ACC112 (cell line): ENCODE measurements at regions not wholly inside any gene's neighbourhood (a gene's known extent, or its start where the extent isn't known, plus 50 kb on each side); places are given as distances from the start of the nearest gene placed in this dataset.

Experiments
- H2AFZ ChIP-seq: fragments of 200-600 bp; sonication (generic); one replicate; pipeline ENCODE4 v1.6.0; 2017; ENCODE audit warnings: antibody characterized with exemption, low read length; ENCODE audit not compliant: unreplicated experiment
- H3K27ac ChIP-seq: fragments of 200-600 bp; sonication (generic); 2 replicates; pipeline ENCODE4 v1.5.1; 2014; ENCODE audit warnings: low read depth, mild to moderate bottlenecking, antibody characterized with exemption, low read length, moderate library complexity
- H3K27me3 ChIP-seq: fragments of 200-600 bp; sonication (generic); 2 replicates; pipeline ENCODE4 v1.6.1; 2014; ENCODE audit warnings: mild to moderate bottlenecking, antibody characterized with exemption, low read length, moderate library complexity, mixed read lengths; ENCODE audit not compliant: insufficient read depth
- H3K36me3 ChIP-seq: fragments of 200-600 bp; sonication (generic); 2 replicates; pipeline ENCODE4 v1.6.1; 2016; ENCODE audit warnings: mild to moderate bottlenecking, antibody characterized with exemption, low read length, moderate library complexity, mixed read lengths; ENCODE audit not compliant: insufficient read depth
- H3K4me1 ChIP-seq: fragments of 200-600 bp; sonication (generic); one replicate; pipeline ENCODE4 v1.6.1; 2016; ENCODE audit warnings: low read length, mixed read lengths; ENCODE audit not compliant: insufficient read depth, unreplicated experiment, control insufficient read depth
- H3K4me3 ChIP-seq: fragments of 200-600 bp; sonication (generic); 2 replicates; pipeline ENCODE4 v1.5.1; 2014; ENCODE audit warnings: mild to moderate bottlenecking, low read depth, low read length
- H3K79me2 ChIP-seq: fragments of 200-600 bp; sonication (generic); one replicate; pipeline ENCODE4 v1.6.0; 2016; ENCODE audit warnings: low read length; ENCODE audit not compliant: control insufficient read depth, unreplicated experiment, insufficient read depth

GRCh38 chr9:89801742-89802670, 197.2 kb downstream of the GADD45G start:
- Histone ChIP-seq H3K27ac (no peak overlapping the region), H3K27me3 (no peaks in the 10 kb centered on the region), H3K79me2 (no peaks in the 10 kb centered on the region), H2AFZ (no peak overlapping the region), H3K4me3 (no peak overlapping the region), H3K36me3 (no peaks in the 10 kb centered on the region), H3K4me1 (no peaks in the 10 kb centered on the region)

DNA sequence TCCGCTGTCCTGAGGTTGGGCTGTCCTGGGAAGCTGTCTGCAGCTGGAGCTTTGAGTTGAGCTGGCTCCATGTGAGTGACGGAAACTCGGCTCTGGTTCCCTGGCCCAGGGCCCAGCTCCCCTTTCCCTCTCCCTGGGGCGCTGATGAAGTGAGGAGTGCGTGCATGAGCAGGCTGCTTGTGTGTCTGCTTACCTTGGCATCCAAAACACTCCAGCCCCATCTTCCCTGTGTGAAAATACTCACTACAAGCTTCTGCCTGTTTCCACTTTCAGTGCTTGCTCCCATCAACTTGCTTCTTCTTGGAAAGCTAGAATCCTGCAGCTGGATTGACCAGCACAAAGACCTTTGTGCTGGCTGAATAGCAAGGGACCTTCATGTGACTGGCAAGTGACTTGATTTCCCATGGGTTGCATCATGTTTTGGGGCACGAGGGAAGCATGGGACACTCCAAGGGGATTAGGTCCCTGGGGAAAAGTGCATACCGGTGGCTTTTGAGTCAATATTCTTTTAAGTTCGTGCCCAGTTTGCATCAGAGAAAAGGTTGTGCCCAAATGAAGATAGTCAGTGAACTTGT, 198.1 kb downstream of the GADD45G start:
- no peak overlapping the region for H2AFZ ChIP-seq
- H3K27me3 ChIP-seq, result no peaks in the 10 kb centered on the region
- H3K4me1 ChIP-seq, result no peaks in the 10 kb centered on the region
- no peak overlapping the region for H3K27ac ChIP-seq
- no peak overlapping the region for H3K4me3 ChIP-seq
- H3K79me2 ChIP-seq, result no peaks in the 10 kb centered on the region
- H3K36me3 ChIP-seq, result no peaks in the 10 kb centered on the region

DNA sequence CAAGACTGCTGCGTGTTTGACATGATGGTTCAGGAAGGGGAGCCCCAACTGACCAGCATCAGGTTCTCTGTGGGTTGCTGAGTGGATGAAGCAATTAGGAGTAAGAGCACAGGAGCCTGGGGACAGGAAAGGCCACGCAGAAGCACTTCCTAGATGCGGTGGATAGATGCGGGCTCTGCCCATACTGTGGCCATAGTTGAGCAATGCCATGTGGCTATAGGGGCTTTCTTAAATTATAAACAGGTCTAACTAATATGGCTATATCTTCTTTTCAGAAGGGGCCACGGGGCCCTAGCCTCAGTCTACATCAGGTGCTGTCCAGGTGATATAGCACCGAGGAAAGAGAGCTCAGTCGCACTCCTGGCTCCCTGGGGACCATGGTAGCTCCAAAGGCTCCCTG, 198.6 kb downstream of the GADD45G start:
- H3K4me1 ChIP-seq, result no peaks in the 10 kb centered on the region
- H2AFZ ChIP-seq, result no peak overlapping the region
- no peak overlapping the region for H3K27ac ChIP-seq
- no peaks in the 10 kb centered on the region for H3K27me3 ChIP-seq
- H3K79me2 ChIP-seq, result no peaks in the 10 kb centered on the region
- no peaks in the 10 kb centered on the region for H3K36me3 ChIP-seq
- H3K4me3 ChIP-seq, result no peak overlapping the region

DNA sequence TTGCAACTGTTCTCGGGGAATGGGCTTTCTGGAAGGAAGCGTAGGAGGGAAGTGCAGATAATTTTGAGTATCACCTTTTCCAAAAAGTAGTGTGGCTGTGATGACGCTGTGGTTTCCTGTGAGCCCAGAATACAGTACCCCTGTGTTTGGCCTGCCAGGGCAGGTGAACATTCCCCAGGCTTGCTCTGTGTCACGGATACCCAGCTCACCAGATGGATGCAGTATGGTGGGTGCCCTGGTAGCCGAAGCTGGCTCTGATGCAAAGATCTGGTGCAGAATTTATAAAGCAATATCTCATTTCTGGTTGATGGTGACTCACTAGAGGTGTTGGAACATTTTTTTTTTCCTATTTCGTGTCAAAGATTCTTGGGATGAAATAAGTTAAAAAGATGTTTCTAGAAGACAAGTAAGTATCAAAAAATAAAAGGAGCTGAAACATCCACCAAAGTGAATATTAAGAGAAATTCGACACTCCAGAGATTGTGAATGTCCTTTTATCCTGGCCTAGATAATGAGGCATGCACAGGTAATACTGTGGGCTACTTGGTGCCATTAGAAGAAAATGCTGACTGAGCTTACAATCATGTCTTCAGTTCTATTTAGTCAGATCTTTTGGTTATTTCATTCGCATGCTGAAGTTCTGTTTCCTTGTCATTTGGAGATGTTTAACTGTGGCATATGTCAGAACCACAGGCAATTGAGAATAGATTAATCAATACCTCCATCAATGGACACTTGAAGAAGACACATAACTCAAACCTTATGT, 200.1 kb downstream of the GADD45G start:
- H3K4me3 ChIP-seq, result no peak overlapping the region
- H3K27me3 ChIP-seq, result no peaks in the 10 kb centered on the region
- no peaks in the 10 kb centered on the region for H3K4me1 ChIP-seq
- H3K27ac ChIP-seq, result no peak overlapping the region
- no peaks in the 10 kb centered on the region for H3K36me3 ChIP-seq
- no peak overlapping the region for H2AFZ ChIP-seq
- H3K79me2 ChIP-seq, result no peaks in the 10 kb centered on the region

DNA sequence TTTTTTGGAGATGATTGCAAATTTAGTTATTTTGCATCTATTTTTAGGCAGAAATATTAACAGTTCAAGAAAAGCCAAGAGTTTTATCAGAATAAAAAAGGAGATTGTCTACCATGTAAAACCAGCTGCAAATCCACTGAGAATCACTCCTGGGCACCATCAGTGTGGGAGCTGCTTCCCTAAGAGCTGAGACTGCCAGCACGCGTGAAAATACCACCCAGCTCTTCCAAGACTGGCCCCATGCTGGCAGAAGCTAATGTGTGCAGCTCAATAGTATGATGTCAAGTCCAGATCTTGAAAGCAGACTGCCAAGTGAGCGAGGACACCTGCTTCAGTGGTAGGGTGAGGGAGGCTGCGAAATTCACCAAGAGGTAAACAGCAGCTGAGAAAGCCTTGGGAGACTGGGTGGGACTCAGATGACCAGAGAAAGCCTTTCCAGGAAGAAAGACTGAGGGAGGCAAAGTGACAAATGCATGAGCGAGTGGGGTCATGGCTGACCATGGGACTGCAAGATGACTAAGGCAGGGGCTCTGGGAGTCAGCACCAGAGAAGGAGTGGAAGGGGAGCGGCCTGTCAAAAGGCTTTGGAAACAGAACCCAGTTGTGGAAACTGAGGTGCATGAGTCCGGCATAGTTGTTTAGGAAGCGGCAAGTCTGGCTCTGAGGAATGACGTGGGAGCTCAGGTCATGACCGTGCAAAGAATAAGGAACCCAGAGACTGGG, 200.9 kb downstream of the GADD45G start:
- Histone ChIP-seq H3K4me3 (no peak overlapping the region), H3K27ac (no peak overlapping the region), H3K4me1 (no peaks in the 10 kb centered on the region), H3K79me2 (no peaks in the 10 kb centered on the region), H2AFZ (no peak overlapping the region), H3K27me3 (no peaks in the 10 kb centered on the region), H3K36me3 (no peaks in the 10 kb centered on the region)

GRCh38 chr9:89806371-89807100, 201.7 kb downstream of the GADD45G start:
- H3K79me2 ChIP-seq, result no peaks in the 10 kb centered on the region
- H3K27ac ChIP-seq, result no peak overlapping the region
- no peaks in the 10 kb centered on the region for H3K36me3 ChIP-seq
- no peak overlapping the region for H3K4me3 ChIP-seq
- H3K27me3 ChIP-seq, result no peaks in the 10 kb centered on the region
- H3K4me1 ChIP-seq, result no peaks in the 10 kb centered on the region
- no peak overlapping the region for H2AFZ ChIP-seq

DNA sequence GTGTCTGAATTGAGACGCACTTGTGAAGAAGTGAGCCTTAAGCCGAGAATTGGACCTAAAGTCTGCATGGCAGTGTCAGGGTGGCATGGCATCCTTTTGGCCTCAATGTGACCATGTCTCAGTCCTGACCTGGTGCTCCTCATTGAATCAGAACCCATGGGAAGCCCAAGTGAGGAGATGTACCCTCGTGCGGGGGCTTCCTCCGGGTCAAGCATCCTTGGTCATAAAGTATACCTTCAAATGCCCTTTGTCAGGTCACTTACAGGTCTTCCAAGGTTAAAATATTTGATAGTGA, 202.2 kb downstream of the GADD45G start:
- Histone ChIP-seq H3K27ac (no peak overlapping the region), H3K36me3 (no peaks in the 10 kb centered on the region), H3K4me3 (no peak overlapping the region), H3K79me2 (no peaks in the 10 kb centered on the region), H3K27me3 (no peaks in the 10 kb centered on the region), H3K4me1 (no peaks in the 10 kb centered on the region), H2AFZ (no peak overlapping the region)

DNA sequence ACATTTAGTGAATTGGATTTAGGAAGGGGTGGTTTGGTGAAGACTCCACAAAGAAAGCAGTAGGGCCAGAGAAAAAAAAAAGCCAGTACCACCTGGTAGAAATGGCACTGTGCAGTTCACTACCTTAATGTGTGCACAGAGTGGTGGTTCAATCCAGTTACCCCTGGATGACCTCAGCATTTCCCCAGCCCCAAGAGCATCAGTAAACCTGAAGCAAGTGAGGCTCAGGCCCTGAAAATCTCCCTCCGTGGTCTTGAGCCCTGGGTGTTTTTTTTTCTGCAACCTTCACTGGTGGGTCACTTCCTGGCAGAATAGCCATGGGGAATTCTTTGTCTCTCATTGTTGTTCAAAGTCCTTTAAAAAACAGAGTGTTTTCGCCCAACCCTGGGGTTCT, 202.9 kb downstream of the GADD45G start:
- H3K4me3 ChIP-seq, result no peak overlapping the region
- H3K36me3 ChIP-seq, result no peaks in the 10 kb centered on the region
- H3K27me3 ChIP-seq, result no peaks in the 10 kb centered on the region
- H2AFZ ChIP-seq, result no peak overlapping the region
- H3K79me2 ChIP-seq, result no peaks in the 10 kb centered on the region
- H3K4me1 ChIP-seq, result no peaks in the 10 kb centered on the region
- H3K27ac ChIP-seq, result no peak overlapping the region

- Histone ChIP-seq H3K27ac (no peak overlapping the region), H2AFZ (no peak overlapping the region), H3K4me1 (no peaks in the 10 kb centered on the region), H3K36me3 (no peaks in the 10 kb centered on the region), H3K4me3 (no peak overlapping the region), H3K27me3 (no peaks in the 10 kb centered on the region), H3K79me2 (no peaks in the 10 kb centered on the region)
Observed at GRCh38 chr9:89808076-89808755, 203.4 kb downstream of the GADD45G start.
